ENCODE measurements at regions not wholly inside any gene's neighbourhood (a gene's known extent, or its start where the extent isn't known, plus 50 kb on each side); places are given as distances from the start of the nearest gene placed in this dataset.

DNA sequence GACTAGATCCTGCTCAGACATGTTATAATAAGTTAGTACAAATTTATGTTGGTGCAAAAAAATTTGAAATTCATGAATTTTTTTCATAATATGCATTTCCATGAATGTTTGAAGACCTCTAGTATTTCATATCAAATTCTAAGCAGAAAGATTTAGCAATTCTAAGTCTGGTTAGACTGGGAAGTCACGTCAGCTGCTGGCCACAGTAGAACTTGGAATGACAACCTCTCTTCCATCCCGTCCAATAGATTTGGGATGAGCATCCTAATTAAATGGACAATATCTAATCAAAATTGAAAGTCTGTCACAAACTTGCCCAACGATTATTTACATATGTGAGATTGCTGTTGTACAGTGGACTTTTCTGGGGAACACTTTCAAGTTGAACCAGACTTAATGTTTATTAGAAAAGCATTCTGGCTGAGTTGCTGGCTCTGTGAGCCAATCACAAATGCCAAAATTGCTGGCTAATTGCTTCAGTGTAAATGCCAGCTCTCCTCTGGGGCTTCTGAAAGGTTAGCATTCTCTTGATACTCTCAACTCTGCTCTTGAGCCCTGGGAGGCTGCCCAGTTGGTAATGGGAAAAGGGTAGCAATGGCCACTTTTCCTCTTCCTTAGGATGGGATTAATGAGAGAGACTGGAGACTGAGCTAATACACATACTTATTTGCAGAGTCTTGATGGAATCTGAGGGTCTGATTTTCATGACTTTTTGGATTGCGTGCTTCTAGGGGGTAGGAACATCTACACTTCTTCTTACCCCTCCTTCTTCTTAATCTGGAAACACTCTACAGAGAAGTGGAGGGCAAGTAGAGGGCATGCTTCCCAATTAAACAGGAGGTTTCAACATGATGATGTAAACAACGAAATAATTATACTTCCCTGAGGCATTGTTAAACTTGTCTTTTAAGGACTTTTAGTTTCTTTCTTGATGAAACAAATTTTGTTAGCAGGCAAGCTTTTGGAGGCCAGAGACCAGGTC is 253.5 kb downstream of the BAMBI start:
- TF ChIP-seq EZH2 (IDR thresholded peaks at IDR 0.05; ENCODE audit: insufficient read depth, low read length): no peak
- TF ChIP-seq, protein P1, sequence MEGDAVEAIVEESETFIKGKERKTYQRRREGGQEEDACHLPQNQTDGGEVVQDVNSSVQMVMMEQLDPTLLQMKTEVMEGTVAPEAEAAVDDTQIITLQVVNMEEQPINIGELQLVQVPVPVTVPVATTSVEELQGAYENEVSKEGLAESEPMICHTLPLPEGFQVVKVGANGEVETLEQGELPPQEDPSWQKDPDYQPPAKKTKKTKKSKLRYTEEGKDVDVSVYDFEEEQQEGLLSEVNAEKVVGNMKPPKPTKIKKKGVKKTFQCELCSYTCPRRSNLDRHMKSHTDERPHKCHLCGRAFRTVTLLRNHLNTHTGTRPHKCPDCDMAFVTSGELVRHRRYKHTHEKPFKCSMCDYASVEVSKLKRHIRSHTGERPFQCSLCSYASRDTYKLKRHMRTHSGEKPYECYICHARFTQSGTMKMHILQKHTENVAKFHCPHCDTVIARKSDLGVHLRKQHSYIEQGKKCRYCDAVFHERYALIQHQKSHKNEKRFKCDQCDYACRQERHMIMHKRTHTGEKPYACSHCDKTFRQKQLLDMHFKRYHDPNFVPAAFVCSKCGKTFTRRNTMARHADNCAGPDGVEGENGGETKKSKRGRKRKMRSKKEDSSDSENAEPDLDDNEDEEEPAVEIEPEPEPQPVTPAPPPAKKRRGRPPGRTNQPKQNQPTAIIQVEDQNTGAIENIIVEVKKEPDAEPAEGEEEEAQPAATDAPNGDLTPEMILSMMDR (IDR thresholded peaks at IDR 0.05; ENCODE audit: insufficient read depth, low read depth, low read length): no peak
